ENCODE measurements at regions not wholly inside any gene's neighbourhood (a gene's known extent, or its start where the extent isn't known, plus 50 kb on each side); places are given as distances from the start of the nearest gene placed in this dataset.
A peak's percentile ranks its signal among the peaks of the same experiment; 100 is the strongest.

DNA sequence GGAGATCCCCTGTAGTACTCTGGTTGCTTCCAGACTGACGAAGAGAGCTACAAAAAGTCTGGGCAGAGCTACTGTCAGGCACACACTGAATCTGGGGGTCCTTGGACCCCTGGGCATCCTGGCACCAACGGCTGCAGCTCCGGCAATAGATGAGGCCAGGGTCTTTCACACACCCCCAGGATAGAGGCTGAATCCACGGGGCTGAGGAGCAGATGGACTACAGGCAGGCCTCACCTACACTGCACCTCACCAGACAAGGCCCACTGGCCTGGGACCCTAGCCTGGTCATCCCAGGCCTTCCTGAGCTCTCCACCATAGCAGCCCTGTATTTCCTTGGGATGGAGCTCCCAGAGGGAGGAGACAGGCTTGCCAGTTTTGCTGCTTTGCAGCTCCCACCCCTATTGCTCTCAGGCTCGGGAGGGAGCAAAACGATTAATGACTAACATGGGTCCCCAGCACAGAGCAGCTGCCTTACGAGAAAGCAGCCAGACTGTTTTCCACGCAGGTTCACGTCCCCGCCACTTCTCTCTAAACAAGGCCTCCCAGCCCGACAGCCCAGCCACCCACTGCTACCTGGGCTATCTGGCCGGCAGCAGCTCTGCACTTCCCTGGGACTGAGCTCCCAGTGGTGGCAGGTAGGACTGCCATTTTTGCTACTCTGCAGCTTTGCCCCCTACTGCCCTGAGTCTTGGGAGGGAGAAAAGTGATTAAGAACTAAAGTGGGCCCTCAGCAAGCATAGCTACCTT lies 1022.5 kb upstream of the ADGRL2 start:
- DNase-seq (no peak), ATAC-seq (no peak)
- intact Hi-C loops (cut with DNase I), result no loop called here

DNA sequence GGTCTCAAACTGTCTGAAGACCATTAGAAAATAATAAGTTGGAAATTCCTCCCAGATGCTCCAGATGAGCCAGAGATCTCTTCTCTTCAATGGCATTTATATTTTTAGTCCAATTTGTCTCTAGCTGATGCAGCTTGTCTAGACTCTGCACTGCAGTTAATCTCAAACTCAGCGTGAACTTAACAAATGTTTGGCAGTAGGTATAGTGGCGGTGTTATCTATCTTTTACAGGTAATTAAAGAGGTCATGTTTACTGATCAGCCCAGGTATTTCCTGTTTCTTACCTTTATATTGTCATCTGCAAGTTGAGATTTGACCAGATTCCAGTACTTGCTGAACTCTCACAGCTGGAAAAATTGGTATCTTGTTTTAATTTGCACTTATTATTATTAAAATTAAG lies 1024.5 kb upstream of the ADGRL2 start:
- ATAC-seq, result no peak
- DNase-seq, result no peak
- intact Hi-C loops (cut with DNase I), result no loop called here

DNA sequence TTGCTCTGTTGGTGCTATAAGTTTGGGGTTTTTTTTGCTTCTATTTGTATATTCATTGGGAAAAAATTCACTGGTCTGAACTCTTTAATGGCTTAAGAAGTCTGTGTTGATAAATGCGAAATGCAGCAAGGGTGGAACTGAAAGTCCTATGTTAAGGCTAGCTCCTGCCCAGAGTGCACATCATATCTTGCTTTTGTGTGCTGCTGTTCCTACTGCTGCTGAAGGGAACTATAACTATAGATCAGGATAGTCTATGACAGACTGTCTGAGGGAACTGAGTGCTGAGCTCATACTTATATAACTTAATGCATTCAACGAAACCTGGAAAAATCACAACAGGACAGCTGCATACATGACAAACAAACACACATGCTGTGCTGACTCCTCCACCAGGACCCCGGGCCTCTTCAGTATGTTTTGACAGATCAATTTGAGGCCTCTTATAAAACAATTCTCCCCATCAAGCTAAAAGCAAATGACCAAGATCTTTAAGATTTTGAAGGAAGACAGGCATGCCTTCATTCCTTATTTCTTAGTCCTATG lies 1031.5 kb upstream of the ADGRL2 start:
- intact Hi-C loops (cut with DNase I), result no loop called here

DNA sequence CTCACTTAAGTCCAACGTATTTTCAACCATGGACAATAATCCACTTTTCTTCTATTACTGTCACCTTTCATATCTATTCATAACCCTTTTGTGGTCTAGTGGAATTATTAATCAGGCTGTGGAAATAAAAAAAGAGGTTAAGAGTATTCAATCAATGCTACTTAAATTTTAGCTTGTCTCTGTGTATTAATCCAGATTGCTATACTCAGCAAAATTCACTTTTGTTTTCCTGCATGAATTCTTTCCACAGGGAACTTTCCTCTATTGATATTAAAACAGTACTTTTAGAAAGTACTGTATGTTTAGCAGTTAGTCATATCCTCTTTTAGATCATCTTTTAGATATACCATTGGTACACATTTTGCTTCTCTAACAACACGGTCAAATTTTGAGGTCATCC lies 1033.0 kb upstream of the ADGRL2 start:
- intact Hi-C loops (cut with DNase I), result no loop called here
- ATAC-seq, result no peak
- DNase-seq, result no peak

More for the DNA sequence above, 1031.5 kb upstream of the ADGRL2 start:
- ATAC-seq, result no peak
- no peak for DNase-seq

- ATAC-seq, result no peak
- no peak for DNase-seq
- intact Hi-C loops (cut with DNase I), result no loop called here
Observed at GRCh38 chr1:80759354-80759753, 1041.4 kb upstream of the ADGRL2 start.

- intact Hi-C loops (cut with DNase I), result no loop called here
- ATAC-seq (no peak), DNase-seq (no peak)
Observed at GRCh38 chr1:80755944-80756343, 1044.8 kb upstream of the ADGRL2 start.

- no peak for DNase-seq
- intact Hi-C loops (cut with DNase I), result no loop called here
- ATAC-seq, result no peak
Observed at GRCh38 chr1:80751204-80751603, 1049.5 kb upstream of the ADGRL2 start.

DNA sequence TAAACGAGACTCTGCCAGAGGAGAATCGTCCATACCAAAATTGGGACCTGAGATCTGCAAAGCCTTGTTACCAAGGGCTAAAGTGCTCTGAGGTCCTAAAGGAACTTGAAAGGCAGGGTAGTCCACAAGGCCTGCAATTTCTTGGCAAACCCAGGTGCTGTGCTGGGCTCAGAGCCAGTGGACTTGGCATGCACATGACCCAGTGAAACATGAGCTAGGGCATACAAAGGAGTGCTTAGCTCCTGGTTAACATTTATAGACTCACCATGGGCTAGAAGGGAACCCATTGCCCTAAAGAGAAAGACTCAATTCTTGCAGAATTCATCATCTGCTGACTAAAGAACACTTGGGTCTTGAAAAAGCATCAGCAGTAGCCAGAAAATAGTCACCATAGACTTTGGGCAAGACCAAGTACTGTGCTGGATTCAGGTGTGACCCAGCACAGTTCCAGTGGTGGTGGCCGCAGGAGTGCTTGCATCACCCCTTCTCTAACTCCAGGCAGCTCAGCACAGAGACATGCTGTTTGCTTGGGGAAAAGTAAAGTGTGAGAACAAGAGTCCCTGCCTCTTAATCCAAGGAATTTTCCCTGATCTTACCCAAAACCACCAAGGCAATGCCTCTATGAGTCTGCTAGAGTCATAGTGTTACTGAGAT lies 1069.4 kb upstream of the ADGRL2 start:
- DNase-seq (peak; percentile 24), ATAC-seq (peak; percentile 47 to 55)
- intact Hi-C loops (cut with DNase I), result no loop called here

DNA sequence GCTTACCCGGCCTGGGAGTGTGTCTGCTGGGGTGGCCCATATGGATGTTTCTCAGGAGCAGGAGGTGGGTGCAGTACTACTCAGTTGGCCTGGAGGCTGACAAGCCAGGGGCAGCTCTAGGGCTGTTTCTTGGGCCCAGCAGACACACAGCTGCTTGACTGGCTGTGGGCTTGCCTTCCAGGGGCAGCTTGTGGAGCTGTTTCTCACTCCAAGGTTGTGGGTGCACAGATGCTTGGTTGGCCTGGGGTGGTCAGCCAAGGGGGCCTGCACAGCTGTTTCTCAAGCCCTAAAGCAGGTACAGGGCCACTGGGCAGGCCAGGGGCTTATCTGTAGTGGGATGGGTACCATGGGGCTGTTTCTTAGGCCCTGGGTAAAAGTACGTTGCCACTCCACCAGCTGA lies 1078.1 kb upstream of the ADGRL2 start:
- ATAC-seq (no peak), DNase-seq (no peak)
- intact Hi-C loops (cut with DNase I), result no loop called here

- ATAC-seq (no peak), DNase-seq (no peak)
- intact Hi-C loops (cut with DNase I), result no loop called here
Observed at GRCh38 chr1:80706526-80706925, 1094.2 kb upstream of the ADGRL2 start.

DNA sequence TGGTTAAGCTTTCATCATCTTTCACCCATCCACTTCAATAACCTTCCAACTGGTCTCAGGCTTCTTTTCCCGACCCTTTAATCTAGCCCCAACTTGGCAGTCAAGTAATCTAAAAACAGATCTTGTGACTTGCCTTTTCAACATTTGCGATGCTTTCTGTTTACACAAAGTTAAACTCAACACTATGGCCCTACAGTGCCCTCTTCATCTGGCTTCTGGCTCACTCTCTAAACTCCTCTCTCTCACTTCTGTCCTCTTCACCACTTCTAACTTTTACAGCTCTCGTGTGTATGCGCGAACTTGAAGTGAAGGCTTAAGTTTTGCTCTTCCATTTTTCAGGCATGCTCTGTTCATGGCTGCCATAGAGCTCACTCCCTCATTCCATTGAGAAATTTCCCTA lies 1122.3 kb upstream of the ADGRL2 start:
- ATAC-seq, result no peak

DNA sequence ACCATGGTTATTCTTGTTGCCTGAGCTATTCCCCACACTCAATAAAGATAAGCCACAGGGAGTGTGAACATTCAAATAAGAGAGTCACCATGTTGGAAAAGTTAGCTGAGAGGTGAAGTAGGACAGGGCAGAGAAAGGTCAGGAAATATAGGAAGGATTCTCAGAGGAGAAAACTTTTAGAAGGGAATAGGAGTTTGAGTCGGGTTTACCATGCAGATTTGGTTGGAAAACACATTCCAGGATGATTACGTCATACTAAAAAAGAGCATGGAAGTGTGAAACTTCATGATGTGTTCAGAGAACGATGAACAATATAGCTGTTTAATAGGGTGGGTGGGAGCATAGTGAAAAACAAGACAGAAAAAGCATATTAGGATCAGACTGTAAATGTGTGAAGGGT lies 1125.3 kb upstream of the ADGRL2 start:
- no peak for ATAC-seq
- intact Hi-C loops (cut with DNase I), result no loop called here

More for the DNA sequence above, 1122.3 kb upstream of the ADGRL2 start:
- no peak for DNase-seq
- intact Hi-C loops (cut with DNase I), result no loop called here

DNA sequence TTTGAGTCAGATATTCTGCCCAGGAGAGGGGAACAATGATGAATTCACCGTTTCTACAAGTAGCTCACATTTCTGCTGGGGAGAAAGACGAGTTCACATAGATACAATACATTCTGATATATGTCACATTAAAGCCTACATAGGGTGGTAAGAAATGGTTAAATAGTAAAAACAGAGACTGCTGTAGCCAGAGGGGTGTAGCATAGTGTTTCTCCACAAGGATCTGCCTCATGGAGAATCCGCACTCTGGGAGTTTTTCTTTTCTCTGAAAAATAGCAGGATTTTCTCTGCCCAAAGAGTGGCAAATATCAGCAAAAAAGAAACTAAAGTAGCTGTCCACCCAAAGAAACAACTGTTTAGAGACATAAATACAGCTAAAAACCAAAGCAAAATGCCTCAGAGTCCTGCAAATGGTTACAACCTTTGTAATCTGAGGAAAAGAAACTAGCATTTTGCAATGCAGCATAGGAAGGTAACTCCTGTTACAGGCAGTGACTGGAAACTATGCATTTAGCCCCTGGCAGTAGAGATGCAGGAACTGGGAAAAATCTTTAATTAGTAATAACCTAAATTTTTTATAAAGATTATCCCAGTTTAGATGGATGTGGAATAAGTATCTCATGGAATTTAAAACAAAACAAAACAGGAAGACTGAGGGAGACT lies 1126.7 kb upstream of the ADGRL2 start:
- no peak for DNase-seq
- intact Hi-C loops (cut with DNase I), result no loop called here

More for the DNA sequence above, 1125.3 kb upstream of the ADGRL2 start:
- no peak for DNase-seq

DNA sequence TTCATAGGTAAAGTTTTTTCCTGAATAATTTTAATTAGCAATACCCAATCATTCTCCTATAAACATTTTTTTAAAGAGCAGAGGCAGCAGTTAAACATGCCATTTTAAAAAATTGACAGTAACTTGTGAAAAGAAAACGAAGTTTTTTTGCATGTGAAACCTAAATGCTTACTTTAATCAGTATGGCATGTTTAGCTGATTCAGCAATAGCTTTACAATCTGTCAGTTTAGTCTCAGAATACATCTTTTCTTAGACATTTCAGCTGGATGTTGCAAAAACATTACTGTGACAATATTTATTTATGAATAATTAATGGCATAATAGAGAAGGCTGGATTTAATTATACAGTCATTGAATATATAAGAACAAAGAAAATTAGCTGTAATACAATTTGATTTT lies 1132.4 kb upstream of the ADGRL2 start:
- intact Hi-C loops (cut with DNase I), result no loop called here
- ATAC-seq (no peak), DNase-seq (no peak)

More for the DNA sequence above, 1126.7 kb upstream of the ADGRL2 start:
- no peak for ATAC-seq

DNA sequence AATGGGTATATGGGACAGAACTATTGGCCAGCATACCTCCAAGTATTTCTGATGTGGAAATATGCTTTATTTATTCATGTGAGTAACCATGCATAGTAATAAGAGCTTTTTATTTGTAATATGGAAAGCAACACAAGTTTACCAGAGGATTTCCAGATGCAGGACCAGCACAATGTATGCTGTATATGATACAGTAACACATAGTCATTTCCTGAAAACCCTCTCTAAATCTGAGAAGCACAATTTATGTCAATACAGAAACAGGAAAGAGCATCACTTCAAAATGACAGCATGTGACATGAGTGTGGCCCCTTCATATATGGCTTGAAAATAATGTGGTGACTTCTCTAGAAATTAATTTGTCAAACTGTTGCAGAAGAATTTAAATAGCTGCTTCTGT lies 1134.7 kb upstream of the ADGRL2 start:
- intact Hi-C loops (cut with DNase I), result no loop called here
- DNase-seq (no peak), ATAC-seq (no peak)

- ATAC-seq (no peak), DNase-seq (no peak)
- intact Hi-C loops (cut with DNase I), result no loop called here
Observed at GRCh38 chr1:80659161-80659560, 1141.6 kb upstream of the ADGRL2 start.

DNA sequence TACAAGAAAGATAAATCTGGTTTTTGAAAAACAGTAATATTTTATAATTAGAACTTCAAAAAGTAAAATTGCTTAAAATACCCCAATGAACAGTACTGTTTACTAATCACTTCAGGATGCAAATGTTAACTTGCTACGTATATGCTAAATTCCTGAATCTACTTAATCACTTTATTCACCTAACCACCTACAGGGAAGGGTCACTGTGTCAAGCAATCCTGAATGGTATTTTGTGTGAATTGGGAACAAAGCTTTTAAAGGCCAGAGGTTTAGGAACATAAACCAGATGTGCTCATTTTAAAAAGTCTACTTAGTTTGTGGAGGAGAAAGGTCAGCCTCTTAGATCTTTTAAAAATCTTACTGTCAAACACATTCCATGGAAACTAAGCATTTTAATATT lies 1143.0 kb upstream of the ADGRL2 start:
- ATAC-seq (no peak), DNase-seq (no peak)
- intact Hi-C loops (cut with DNase I), result no loop called here

DNA sequence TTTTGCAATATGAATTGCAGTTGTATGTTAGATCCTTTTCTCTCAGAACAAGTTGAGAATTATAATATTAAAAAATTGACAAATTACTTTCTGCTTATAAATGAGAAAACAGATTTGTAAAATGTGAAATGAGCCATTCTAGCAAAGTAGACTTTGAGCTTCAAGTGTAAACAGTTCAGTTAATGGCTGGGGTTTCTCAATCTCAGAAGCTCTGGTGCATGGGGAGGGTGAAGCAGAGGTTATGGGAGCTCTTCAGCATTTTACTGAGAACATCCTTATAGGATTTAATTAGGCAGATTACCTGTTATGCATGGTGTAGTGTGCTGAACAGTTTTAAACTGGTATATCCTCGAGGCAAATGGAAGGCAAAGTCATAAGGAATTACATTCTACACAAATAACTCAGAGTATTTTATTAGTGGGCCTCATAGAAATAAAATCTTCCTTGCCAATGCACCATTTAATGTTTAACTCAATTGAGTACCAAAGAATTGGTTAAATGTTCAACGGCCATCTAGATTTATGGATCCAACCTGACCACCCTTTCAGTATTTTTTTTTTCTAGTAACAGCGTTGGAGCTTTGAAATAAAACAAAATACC lies 1143.6 kb upstream of the ADGRL2 start:
- DNase-seq, result no peak
- intact Hi-C loops (cut with DNase I), result no loop called here
- ATAC-seq, result no peak

GRCh38 chr1:80656641-80657040 lies 1144.1 kb upstream of the ADGRL2 start:
- DNase-seq (no peak), ATAC-seq (no peak)
- intact Hi-C loops (cut with DNase I), result no loop called here

Measured in left cardiac atrium (tissue), 4 donors.